ENCODE measurements at regions not wholly inside any gene's neighbourhood (a gene's known extent, or its start where the extent isn't known, plus 50 kb on each side); places are given as distances from the start of the nearest gene placed in this dataset.

DNA sequence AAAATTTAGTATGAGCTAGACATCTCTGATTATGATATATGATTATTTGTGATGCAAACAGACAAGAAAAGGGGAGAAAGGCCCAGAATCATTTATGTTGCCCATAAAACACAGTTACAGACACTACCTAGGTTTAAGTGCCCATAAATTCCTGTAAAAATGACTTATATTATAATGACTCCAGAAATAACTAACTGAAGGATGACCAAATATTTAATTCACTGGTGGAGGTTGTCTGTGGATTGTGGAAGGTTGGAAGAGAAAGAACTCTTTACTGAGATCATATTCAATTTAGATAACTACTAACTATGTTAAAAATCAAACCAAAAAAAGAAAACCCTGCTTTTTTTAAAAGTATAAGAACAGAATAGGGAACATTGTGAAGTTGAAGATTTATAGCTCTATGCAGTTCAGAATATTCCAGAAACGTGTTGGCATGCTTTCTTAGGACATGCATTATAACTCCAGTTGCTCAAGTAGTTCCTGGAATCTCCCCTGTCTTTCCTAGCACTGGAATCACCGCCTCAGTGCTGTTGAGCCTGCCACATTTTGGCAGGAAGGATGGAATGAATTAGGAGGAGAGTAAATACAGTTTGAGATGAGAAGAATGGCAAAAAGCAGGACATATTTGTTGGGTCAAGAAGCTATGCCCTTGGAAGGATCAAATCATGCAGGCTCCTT is 72.0 kb upstream of the PAPPA start:
- DNase-seq = no peak
- no peaks in the 10 kb centered on the region for H3K27me3 ChIP-seq (ENCODE audit: insufficient read depth, low read length, poor library complexity)
- H3K27ac ChIP-seq (ENCODE audit: low read length) = no peak overlapping the region
- no peak overlapping the region for H3K9ac ChIP-seq (ENCODE audit: low read depth, low read length)
- H3K79me2 ChIP-seq (ENCODE audit: insufficient read depth, low read length) = no peaks in the 10 kb centered on the region
- H2AFZ ChIP-seq (ENCODE audit: low read depth, low read length) = no peak overlapping the region
- no peak for ATAC-seq (ENCODE audit: insufficient read depth, low read depth)
- no peaks in the 10 kb centered on the region for H3K4me1 ChIP-seq (ENCODE audit: insufficient read depth, low read length)
- H3K36me3 ChIP-seq (ENCODE audit: insufficient read depth, low read length) = no peaks in the 10 kb centered on the region
- H3K4me3 ChIP-seq (ENCODE audit: low read depth in 1 of 2, low read length in 2 of 2) = no peak overlapping the region
- no peaks in the 10 kb centered on the region for H3K9me3 ChIP-seq (ENCODE audit: insufficient read depth, low read length, severe bottlenecking)
- H4K20me1 ChIP-seq (ENCODE audit: insufficient read depth, low read length) = no peaks in the 10 kb centered on the region
- H3K4me2 ChIP-seq (ENCODE audit: insufficient read depth, low read length) = no peak overlapping the region
- no peak for TF ChIP-seq EZH2 (IDR thresholded peaks at IDR 0.05; ENCODE audit: borderline replicate concordance, low read depth, low read length, severe bottlenecking)

DNA sequence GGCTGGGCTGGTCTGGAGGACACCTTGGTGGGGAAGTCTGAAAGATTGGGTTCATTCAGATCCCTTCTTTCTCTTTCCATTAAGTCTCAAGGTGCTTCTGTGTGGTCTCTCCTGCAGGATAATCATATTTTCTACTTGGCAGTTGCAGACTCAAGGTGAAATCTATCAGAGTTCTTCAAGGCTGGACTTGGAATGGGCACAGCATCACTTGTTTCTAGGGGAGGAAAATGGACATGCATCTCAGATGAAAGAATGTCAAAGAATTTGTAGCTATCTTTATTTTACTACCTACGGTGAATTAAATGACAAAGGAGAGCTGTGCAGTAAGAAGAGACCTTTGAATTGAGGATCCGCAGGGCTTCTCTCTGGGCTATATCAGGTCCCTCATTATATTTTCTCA is 69.8 kb upstream of the PAPPA start:
- Histone ChIP-seq H3K36me3 (ENCODE audit: insufficient read depth, low read length) (no peaks in the 10 kb centered on the region), H3K4me2 (ENCODE audit: insufficient read depth, low read length) (no peak overlapping the region), H3K9me3 (ENCODE audit: insufficient read depth, low read length, severe bottlenecking) (no peaks in the 10 kb centered on the region), H2AFZ (ENCODE audit: low read depth, low read length) (no peak overlapping the region), H3K4me1 (ENCODE audit: insufficient read depth, low read length) (no peaks in the 10 kb centered on the region), H3K9ac (ENCODE audit: low read depth, low read length) (no peak overlapping the region), H3K27ac (ENCODE audit: low read length) (no peak overlapping the region), H4K20me1 (ENCODE audit: insufficient read depth, low read length) (no peaks in the 10 kb centered on the region), H3K79me2 (ENCODE audit: insufficient read depth, low read length) (no peaks in the 10 kb centered on the region), H3K4me3 (ENCODE audit: low read depth in 1 of 2, low read length in 2 of 2) (no peak overlapping the region), H3K27me3 (ENCODE audit: insufficient read depth, low read length, poor library complexity) (no peaks in the 10 kb centered on the region)
- no peak for DNase-seq
- no peak for ATAC-seq (ENCODE audit: insufficient read depth, low read depth)
- TF ChIP-seq EZH2 (IDR thresholded peaks at IDR 0.05; ENCODE audit: borderline replicate concordance, low read depth, low read length, severe bottlenecking) = no peak
- TF ChIP-seq, protein P1, sequence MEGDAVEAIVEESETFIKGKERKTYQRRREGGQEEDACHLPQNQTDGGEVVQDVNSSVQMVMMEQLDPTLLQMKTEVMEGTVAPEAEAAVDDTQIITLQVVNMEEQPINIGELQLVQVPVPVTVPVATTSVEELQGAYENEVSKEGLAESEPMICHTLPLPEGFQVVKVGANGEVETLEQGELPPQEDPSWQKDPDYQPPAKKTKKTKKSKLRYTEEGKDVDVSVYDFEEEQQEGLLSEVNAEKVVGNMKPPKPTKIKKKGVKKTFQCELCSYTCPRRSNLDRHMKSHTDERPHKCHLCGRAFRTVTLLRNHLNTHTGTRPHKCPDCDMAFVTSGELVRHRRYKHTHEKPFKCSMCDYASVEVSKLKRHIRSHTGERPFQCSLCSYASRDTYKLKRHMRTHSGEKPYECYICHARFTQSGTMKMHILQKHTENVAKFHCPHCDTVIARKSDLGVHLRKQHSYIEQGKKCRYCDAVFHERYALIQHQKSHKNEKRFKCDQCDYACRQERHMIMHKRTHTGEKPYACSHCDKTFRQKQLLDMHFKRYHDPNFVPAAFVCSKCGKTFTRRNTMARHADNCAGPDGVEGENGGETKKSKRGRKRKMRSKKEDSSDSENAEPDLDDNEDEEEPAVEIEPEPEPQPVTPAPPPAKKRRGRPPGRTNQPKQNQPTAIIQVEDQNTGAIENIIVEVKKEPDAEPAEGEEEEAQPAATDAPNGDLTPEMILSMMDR (IDR thresholded peaks at IDR 0.05; ENCODE audit: borderline replicate concordance, extremely low read depth, low read length, poor library complexity, severe bottlenecking) = no peak

DNA sequence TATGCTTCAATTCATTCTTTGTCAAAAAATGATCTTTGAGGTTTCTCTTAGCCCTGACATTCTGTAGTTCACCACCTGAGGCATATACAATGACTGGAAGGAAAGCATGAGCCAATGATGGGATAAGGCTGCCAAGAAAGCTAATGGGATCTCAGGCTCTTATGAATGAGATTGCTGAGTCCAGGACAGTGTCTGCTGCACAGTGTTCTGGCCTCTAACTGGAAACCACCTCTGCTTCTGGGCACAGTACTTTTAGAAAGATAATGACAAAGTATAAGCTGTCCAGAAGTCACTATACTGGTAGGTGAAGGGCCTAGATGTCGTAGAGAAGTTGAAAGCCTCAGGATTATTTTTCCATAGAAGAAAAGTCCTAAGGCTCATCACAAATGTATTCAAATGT is 69.1 kb upstream of the PAPPA start:
- Histone ChIP-seq H2AFZ (ENCODE audit: low read depth, low read length) (no peak overlapping the region), H4K20me1 (ENCODE audit: insufficient read depth, low read length) (no peaks in the 10 kb centered on the region), H3K4me3 (ENCODE audit: low read depth in 1 of 2, low read length in 2 of 2) (no peak overlapping the region), H3K27me3 (ENCODE audit: insufficient read depth, low read length, poor library complexity) (no peaks in the 10 kb centered on the region), H3K36me3 (ENCODE audit: insufficient read depth, low read length) (no peaks in the 10 kb centered on the region), H3K9ac (ENCODE audit: low read depth, low read length) (no peak overlapping the region), H3K79me2 (ENCODE audit: insufficient read depth, low read length) (no peaks in the 10 kb centered on the region), H3K4me2 (ENCODE audit: insufficient read depth, low read length) (no peak overlapping the region), H3K27ac (ENCODE audit: low read length) (no peak overlapping the region), H3K9me3 (ENCODE audit: insufficient read depth, low read length, severe bottlenecking) (no peaks in the 10 kb centered on the region), H3K4me1 (ENCODE audit: insufficient read depth, low read length) (no peaks in the 10 kb centered on the region)
- DNase-seq = no peak
- ATAC-seq (ENCODE audit: insufficient read depth, low read depth) = no peak
- TF ChIP-seq, protein P1 (IDR thresholded peaks at IDR 0.05; ENCODE audit: borderline replicate concordance, extremely low read depth, low read length, poor library complexity, severe bottlenecking) = no peak
- no peak for TF ChIP-seq EZH2 (IDR thresholded peaks at IDR 0.05; ENCODE audit: borderline replicate concordance, low read depth, low read length, severe bottlenecking)

DNA sequence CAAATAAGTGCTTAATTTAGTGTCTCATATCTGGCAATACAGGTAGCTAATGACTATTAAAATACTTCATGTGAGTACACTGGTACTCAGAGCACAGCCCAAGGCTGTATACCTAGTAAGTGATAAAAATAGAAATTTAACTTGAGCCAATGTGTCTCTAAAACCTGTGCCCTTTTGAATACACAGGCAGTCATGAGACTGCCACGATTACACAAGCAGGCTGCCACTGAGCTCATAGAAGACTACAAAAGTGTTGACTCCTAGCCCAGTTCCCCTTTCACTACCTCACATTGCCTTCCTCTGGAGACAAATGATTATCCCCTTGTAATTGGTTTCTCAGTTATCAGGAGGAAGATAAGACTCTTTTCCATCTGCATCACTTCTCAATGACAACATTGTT is 66.3 kb upstream of the PAPPA start:
- Histone ChIP-seq H3K27me3 (ENCODE audit: insufficient read depth, low read length, poor library complexity) (no peaks in the 10 kb centered on the region), H4K20me1 (ENCODE audit: insufficient read depth, low read length) (no peaks in the 10 kb centered on the region), H3K27ac (ENCODE audit: low read length) (no peak overlapping the region), H3K4me1 (ENCODE audit: insufficient read depth, low read length) (no peaks in the 10 kb centered on the region), H3K4me3 (ENCODE audit: low read depth in 1 of 2, low read length in 2 of 2) (no peak overlapping the region), H3K4me2 (ENCODE audit: insufficient read depth, low read length) (no peak overlapping the region), H3K36me3 (ENCODE audit: insufficient read depth, low read length) (no peaks in the 10 kb centered on the region), H3K9ac (ENCODE audit: low read depth, low read length) (no peak overlapping the region), H3K9me3 (ENCODE audit: insufficient read depth, low read length, severe bottlenecking) (no peaks in the 10 kb centered on the region), H3K79me2 (ENCODE audit: insufficient read depth, low read length) (no peaks in the 10 kb centered on the region), H2AFZ (ENCODE audit: low read depth, low read length) (no peak overlapping the region)
- no peak for TF ChIP-seq EZH2 (IDR thresholded peaks at IDR 0.05; ENCODE audit: borderline replicate concordance, low read depth, low read length, severe bottlenecking)
- TF ChIP-seq, protein P1 (IDR thresholded peaks at IDR 0.05; ENCODE audit: borderline replicate concordance, extremely low read depth, low read length, poor library complexity, severe bottlenecking) = no peak
- ATAC-seq (ENCODE audit: insufficient read depth, low read depth) (no peak), DNase-seq (no peak)

All from DND-41 (cell line).